H1 (cell line): ENCODE measurements at regions not wholly inside any gene's neighbourhood (a gene's known extent, or its start where the extent isn't known, plus 50 kb on each side); places are given as distances from the start of the nearest gene placed in this dataset.

ENCODE experiments used
- GABPA ChIP-seq: IDR thresholded peaks from 2 replicates; pipeline ENCODE4 v1.6.1; 2011; ENCODE audit warnings: mild to moderate bottlenecking, low read length, moderate library complexity, borderline replicate concordance; ENCODE audit not compliant: insufficient read depth
- ZNF274 ChIP-seq: IDR thresholded peaks from 2 replicates; pipeline ENCODE4 v1.7.0; 2012; ENCODE audit warnings: low read length, borderline replicate concordance; ENCODE audit errors: extremely low read depth
- TF ChIP-seq, protein P1 (sequence below), 3 experiments: IDR thresholded peaks; 1 replicate in 2 of 3; 2 replicates in 1 of 3; pipeline versions ENCODE4 v1.5.1 to v1.6.1; 2011; ENCODE audit warnings: low read length in 3 of 3, mild to moderate bottlenecking in 3 of 3, inconsistent platforms in 2 of 3, low read depth in 1 of 3, moderate library complexity in 1 of 3; ENCODE audit not compliant: insufficient read depth in 1 of 3; ENCODE audit errors: control extremely low read depth in 1 of 3
- TF ChIP-seq, protein P2 (sequence below): IDR thresholded peaks from 2 replicates; pipeline ENCODE4 v1.6.1; 2012; ENCODE audit warnings: low read length, inconsistent platforms
- TF ChIP-seq, protein P3 (sequence below): IDR thresholded peaks from 2 replicates; pipeline ENCODE4 v1.6.1; 2012; ENCODE audit warnings: inconsistent platforms

DNA sequence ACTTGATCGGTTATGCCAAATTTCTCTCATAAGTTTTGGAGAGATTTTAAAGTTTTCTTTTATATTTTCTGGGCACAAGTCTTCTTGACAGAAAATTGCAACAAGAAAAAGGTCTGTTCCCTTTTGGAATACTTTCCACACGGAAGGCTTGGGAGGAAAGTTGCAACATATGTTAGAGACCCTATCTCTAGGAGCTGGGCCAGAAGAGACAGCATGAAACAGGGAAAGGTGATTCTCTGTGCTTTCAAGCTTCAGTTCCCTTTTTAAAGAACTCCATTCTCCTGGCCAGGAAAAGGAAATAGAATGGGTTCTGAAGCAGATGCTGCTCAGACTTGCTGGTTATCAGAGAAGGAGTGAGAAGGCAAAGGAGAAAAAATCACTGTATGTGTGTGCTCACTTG lies 368.3 kb downstream of the SPATA31D1 start:
- TF ChIP-seq, protein P1, sequence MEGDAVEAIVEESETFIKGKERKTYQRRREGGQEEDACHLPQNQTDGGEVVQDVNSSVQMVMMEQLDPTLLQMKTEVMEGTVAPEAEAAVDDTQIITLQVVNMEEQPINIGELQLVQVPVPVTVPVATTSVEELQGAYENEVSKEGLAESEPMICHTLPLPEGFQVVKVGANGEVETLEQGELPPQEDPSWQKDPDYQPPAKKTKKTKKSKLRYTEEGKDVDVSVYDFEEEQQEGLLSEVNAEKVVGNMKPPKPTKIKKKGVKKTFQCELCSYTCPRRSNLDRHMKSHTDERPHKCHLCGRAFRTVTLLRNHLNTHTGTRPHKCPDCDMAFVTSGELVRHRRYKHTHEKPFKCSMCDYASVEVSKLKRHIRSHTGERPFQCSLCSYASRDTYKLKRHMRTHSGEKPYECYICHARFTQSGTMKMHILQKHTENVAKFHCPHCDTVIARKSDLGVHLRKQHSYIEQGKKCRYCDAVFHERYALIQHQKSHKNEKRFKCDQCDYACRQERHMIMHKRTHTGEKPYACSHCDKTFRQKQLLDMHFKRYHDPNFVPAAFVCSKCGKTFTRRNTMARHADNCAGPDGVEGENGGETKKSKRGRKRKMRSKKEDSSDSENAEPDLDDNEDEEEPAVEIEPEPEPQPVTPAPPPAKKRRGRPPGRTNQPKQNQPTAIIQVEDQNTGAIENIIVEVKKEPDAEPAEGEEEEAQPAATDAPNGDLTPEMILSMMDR (IDR thresholded peaks at IDR 0.05; ENCODE audit: control extremely low read depth in 1 of 3, insufficient read depth in 1 of 3, low read depth in 1 of 3, low read length in 3 of 3), result no peak
- no peak for TF ChIP-seq ZNF274
- no peak for TF ChIP-seq GABPA
- TF ChIP-seq, protein P2, sequence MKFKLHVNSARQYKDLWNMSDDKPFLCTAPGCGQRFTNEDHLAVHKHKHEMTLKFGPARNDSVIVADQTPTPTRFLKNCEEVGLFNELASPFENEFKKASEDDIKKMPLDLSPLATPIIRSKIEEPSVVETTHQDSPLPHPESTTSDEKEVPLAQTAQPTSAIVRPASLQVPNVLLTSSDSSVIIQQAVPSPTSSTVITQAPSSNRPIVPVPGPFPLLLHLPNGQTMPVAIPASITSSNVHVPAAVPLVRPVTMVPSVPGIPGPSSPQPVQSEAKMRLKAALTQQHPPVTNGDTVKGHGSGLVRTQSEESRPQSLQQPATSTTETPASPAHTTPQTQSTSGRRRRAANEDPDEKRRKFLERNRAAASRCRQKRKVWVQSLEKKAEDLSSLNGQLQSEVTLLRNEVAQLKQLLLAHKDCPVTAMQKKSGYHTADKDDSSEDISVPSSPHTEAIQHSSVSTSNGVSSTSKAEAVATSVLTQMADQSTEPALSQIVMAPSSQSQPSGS, result no peak
- TF ChIP-seq, protein P3, sequence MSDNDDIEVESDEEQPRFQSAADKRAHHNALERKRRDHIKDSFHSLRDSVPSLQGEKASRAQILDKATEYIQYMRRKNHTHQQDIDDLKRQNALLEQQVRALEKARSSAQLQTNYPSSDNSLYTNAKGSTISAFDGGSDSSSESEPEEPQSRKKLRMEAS, result no peak
